HG03469 (cell line): ENCODE measurements at regions not wholly inside any gene's neighbourhood (a gene's known extent, or its start where the extent isn't known, plus 50 kb on each side); places are given as distances from the start of the nearest gene placed in this dataset.

Experiments
- ATAC-seq: cut with Tn5 transposase; IDR thresholded peaks from one replicate; pipeline ENCODE4 v1.9.1; 2021; ENCODE audit warnings: mild to moderate bottlenecking, moderate library complexity, moderate number of reproducible peaks; ENCODE audit not compliant: unreplicated experiment

GRCh38 chr19:31594701-31595100, 245.5 kb upstream of the TSHZ3 start:
- no peak for ATAC-seq

- no peak for ATAC-seq
Measured at GRCh38 chr19:31595521-31595920, 246.3 kb upstream of the TSHZ3 start.

- ATAC-seq, result no peak
Measured at GRCh38 chr19:31596751-31597150, 247.5 kb upstream of the TSHZ3 start.

- no peak for ATAC-seq
Measured at GRCh38 chr19:31597616-31598015, 248.4 kb upstream of the TSHZ3 start.

- no peak for ATAC-seq
Measured at GRCh38 chr19:31598730-31599238, 249.5 kb upstream of the TSHZ3 start.

GRCh38 chr19:31600731-31601295, 251.6 kb upstream of the TSHZ3 start:
- no peak for ATAC-seq

- no peak for ATAC-seq
Measured at GRCh38 chr19:31601855-31602254, 252.6 kb upstream of the TSHZ3 start.

GRCh38 chr19:31602548-31602947, 253.3 kb upstream of the TSHZ3 start:
- ATAC-seq, result no peak

GRCh38 chr19:31604493-31605040, 255.3 kb upstream of the TSHZ3 start:
- no peak for ATAC-seq

GRCh38 chr19:31610018-31610417, 260.8 kb upstream of the TSHZ3 start:
- no peak for ATAC-seq

GRCh38 chr19:31611046-31611877, 262.0 kb upstream of the TSHZ3 start:
- no peak for ATAC-seq

- no peak for ATAC-seq
Measured at GRCh38 chr19:31612873-31613272, 263.6 kb upstream of the TSHZ3 start.

- ATAC-seq, result no peak
Measured at GRCh38 chr19:31613683-31614219, 264.5 kb upstream of the TSHZ3 start.

GRCh38 chr19:31616031-31616430, 266.8 kb upstream of the TSHZ3 start:
- ATAC-seq, result no peak

- ATAC-seq, result no peak
Measured at GRCh38 chr19:31617010-31617585, 267.9 kb upstream of the TSHZ3 start.

- ATAC-seq, result no peak
Measured at GRCh38 chr19:31625056-31625455, 275.8 kb upstream of the TSHZ3 start.

GRCh38 chr19:31625575-31625974, 276.3 kb upstream of the TSHZ3 start:
- no peak for ATAC-seq

GRCh38 chr19:31626941-31627340, 277.7 kb upstream of the TSHZ3 start:
- no peak for ATAC-seq

- ATAC-seq, result no peak
Measured at GRCh38 chr19:31627620-31628365, 278.6 kb upstream of the TSHZ3 start.

- ATAC-seq, result no peak
Measured at GRCh38 chr19:31629579-31630363, 280.5 kb upstream of the TSHZ3 start.
